ENCODE measurements at regions not wholly inside any gene's neighbourhood (a gene's known extent, or its start where the extent isn't known, plus 50 kb on each side); places are given as distances from the start of the nearest gene placed in this dataset.
"Not testable (repeated sequence)": the region's sequence is repeated elsewhere in the genome, so short reads cannot be mapped to it uniquely, and the experiment has no call there.

GRCh38 chrX:91500499-91500898, 65.9 kb downstream of the PABPC5 start:
- not testable (repeated sequence) for H3K36me3 Mint-ChIP-seq (ENCODE audit: low read depth); H3K9me3 Mint-ChIP-seq; H3K4me3 Mint-ChIP-seq; H3K27me3 Mint-ChIP-seq (ENCODE audit: low read depth, poor library complexity); H3K27ac Mint-ChIP-seq; H3K4me1 Mint-ChIP-seq
- TF ChIP-seq, protein P1, sequence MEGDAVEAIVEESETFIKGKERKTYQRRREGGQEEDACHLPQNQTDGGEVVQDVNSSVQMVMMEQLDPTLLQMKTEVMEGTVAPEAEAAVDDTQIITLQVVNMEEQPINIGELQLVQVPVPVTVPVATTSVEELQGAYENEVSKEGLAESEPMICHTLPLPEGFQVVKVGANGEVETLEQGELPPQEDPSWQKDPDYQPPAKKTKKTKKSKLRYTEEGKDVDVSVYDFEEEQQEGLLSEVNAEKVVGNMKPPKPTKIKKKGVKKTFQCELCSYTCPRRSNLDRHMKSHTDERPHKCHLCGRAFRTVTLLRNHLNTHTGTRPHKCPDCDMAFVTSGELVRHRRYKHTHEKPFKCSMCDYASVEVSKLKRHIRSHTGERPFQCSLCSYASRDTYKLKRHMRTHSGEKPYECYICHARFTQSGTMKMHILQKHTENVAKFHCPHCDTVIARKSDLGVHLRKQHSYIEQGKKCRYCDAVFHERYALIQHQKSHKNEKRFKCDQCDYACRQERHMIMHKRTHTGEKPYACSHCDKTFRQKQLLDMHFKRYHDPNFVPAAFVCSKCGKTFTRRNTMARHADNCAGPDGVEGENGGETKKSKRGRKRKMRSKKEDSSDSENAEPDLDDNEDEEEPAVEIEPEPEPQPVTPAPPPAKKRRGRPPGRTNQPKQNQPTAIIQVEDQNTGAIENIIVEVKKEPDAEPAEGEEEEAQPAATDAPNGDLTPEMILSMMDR (IDR thresholded peaks at IDR 0.05): peak; percentile 37
- DNase-seq: peak; percentile 4

DNA sequence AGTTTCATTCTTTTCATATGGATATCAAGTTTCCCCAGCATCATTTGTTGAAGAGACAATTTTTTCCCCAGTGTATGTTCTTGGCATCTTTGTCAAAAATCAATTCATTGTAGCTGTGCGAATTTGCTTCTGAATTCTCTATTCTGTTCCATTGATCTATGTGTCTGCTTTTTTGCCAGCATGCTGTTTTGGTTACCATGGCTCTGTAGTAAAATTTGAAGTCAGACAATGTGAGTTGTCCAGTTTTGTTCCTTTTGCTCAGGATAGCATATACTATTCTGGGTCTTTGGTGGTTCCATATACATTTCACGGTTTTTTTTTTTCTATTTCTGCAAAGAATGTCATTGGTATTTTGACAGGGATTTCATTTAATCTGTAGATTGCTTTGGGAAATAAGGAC, 95.6 kb downstream of the PABPC5 start:
- DNase-seq; H3K27me3 Mint-ChIP-seq (ENCODE audit: low read depth, poor library complexity); H3K9me3 Mint-ChIP-seq; H3K27ac Mint-ChIP-seq; H3K36me3 Mint-ChIP-seq (ENCODE audit: low read depth); H3K4me3 Mint-ChIP-seq; H3K4me1 Mint-ChIP-seq: not testable (repeated sequence)

DNA sequence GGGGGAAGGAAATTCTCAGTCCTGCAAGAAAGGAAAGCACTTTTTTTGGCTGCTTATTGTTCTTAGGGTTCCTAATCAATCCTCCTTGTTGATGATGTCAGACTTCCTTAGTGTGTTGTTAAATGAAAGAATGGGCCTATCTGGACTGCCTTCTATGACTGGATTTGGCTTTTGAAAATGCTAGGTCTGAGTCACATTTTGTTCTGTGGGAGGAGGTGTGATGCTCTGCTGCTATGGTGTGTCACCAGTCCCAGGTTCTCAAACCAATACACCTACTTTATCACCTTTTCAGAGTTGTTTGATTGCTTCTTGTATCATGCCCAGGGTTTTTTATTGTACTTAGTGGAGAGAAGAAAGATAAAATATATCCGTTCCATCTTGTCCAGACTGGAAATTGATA, 128.5 kb downstream of the PABPC5 start:
- not testable (repeated sequence) for H3K9me3 Mint-ChIP-seq; H3K4me1 Mint-ChIP-seq; H3K27ac Mint-ChIP-seq; H3K4me3 Mint-ChIP-seq; H3K27me3 Mint-ChIP-seq (ENCODE audit: low read depth, poor library complexity); DNase-seq; H3K36me3 Mint-ChIP-seq (ENCODE audit: low read depth)

Data from nephron progenitor cell (in vitro differentiated cells).